ENCODE measurements at regions not wholly inside any gene's neighbourhood (a gene's known extent, or its start where the extent isn't known, plus 50 kb on each side); places are given as distances from the start of the nearest gene placed in this dataset.

- H3K4me3 ChIP-seq (ENCODE audit: low read depth, low read length), result no peak overlapping the region
- no peak for DNase-seq (ENCODE audit: low read depth)
- TF ChIP-seq, protein P1, sequence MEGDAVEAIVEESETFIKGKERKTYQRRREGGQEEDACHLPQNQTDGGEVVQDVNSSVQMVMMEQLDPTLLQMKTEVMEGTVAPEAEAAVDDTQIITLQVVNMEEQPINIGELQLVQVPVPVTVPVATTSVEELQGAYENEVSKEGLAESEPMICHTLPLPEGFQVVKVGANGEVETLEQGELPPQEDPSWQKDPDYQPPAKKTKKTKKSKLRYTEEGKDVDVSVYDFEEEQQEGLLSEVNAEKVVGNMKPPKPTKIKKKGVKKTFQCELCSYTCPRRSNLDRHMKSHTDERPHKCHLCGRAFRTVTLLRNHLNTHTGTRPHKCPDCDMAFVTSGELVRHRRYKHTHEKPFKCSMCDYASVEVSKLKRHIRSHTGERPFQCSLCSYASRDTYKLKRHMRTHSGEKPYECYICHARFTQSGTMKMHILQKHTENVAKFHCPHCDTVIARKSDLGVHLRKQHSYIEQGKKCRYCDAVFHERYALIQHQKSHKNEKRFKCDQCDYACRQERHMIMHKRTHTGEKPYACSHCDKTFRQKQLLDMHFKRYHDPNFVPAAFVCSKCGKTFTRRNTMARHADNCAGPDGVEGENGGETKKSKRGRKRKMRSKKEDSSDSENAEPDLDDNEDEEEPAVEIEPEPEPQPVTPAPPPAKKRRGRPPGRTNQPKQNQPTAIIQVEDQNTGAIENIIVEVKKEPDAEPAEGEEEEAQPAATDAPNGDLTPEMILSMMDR (IDR thresholded peaks at IDR 0.05; ENCODE audit: insufficient read depth, low read depth, low read length, missing control alignments), result no peak
These were observed 338.4 kb upstream of the KLF3 start for GRCh38 chr4:38325629-38325913.

DNA sequence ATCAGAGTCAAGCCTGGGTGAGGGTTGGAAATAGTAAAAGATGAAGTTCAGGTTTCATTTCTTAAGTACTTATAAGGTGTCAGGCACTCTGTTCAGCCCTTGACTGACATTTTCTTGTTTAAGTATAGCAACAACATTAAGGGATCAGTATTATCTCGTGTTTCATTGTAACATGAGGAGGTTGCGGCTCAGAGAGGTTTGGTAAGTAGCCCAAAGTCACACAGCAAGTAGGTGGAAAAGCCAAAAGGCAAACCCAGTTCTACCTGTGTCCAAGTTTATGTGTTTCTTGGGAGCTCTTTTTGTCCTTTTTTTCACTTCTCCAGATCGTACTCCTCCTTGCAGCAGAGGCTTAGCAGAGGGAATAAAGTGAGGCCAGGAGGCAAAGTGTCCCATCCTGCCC lies 337.5 kb upstream of the KLF3 start:
- no peak overlapping the region for H3K4me3 ChIP-seq (ENCODE audit: low read depth, low read length)
- TF ChIP-seq, protein P1 (IDR thresholded peaks at IDR 0.05; ENCODE audit: insufficient read depth, low read depth, low read length, missing control alignments), result no peak
- no peak for DNase-seq (ENCODE audit: low read depth)

DNA sequence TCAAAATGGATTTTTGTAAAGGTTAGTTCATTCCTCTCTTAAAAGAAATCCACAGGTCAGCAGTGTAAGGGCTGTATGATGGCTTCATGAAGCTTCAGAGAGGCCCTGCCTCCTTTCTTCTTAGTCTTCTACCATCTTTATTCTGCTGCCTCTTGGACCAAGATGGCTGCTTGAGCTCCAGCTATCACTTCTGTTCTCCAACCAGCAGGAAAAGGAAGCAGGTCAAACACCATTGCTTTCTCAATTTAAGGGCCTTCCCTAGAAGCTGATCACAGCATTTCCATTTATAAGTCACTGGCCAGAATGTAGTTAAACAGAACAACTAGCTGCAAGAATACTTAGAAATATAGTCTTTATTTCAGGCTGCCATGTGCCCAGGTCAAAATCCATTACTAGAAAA lies 336.8 kb upstream of the KLF3 start:
- no peak for DNase-seq (ENCODE audit: low read depth)
- TF ChIP-seq, protein P1 (IDR thresholded peaks at IDR 0.05; ENCODE audit: insufficient read depth, low read depth, low read length, missing control alignments), result no peak
- H3K4me3 ChIP-seq (ENCODE audit: low read depth, low read length), result no peak overlapping the region

- no peak overlapping the region for H3K4me3 ChIP-seq (ENCODE audit: low read depth, low read length)
- TF ChIP-seq, protein P1 (IDR thresholded peaks at IDR 0.05; ENCODE audit: insufficient read depth, low read depth, low read length, missing control alignments), result no peak
- no peak for DNase-seq (ENCODE audit: low read depth)
These were observed 334.8 kb upstream of the KLF3 start for GRCh38 chr4:38328989-38329729.

DNA sequence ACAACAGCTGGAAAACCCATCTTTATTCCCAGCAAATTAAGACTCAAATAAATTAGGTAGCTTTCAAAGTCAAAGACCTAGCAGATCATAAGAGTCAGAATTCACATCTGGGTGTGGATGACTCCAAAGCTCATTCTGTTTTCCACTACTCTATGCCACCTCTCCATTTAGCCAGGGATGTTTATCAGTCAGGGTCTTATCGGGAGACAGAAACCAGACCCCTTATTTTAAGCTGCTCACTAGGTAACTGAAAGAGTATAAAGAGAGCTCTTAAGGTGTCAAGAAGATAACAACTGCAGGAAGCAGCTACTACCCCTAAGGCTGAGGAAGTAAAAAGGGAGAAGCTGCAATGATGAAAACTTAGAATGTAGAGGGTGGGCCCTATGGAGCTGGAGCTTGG lies 333.7 kb upstream of the KLF3 start:
- no peak overlapping the region for H3K4me3 ChIP-seq (ENCODE audit: low read depth, low read length)
- DNase-seq (ENCODE audit: low read depth), result no peak
- TF ChIP-seq, protein P1 (IDR thresholded peaks at IDR 0.05; ENCODE audit: insufficient read depth, low read depth, low read length, missing control alignments), result no peak

DNA sequence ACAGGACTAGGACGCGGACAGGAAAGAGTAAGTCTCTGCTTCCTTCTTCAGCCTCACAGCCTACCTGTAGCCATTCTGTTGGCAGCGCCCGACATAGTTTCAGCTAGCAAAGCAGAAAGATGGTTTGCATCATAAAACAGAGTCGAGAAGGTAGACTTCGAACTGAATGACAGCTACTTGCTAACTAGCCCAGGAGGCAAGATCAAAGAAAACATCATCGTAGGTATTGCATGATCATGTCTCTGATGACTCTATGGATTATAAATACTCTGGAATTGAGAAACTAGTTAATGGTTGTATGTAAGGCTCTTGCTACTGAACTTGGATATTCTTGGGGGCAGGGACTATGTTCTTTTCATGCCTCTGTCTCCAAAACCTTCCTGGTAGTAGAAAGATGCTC lies 333.1 kb upstream of the KLF3 start:
- TF ChIP-seq, protein P1 (IDR thresholded peaks at IDR 0.05; ENCODE audit: insufficient read depth, low read depth, low read length, missing control alignments), result no peak
- DNase-seq (ENCODE audit: low read depth), result no peak
- H3K4me3 ChIP-seq (ENCODE audit: low read depth, low read length), result no peak overlapping the region

DNA sequence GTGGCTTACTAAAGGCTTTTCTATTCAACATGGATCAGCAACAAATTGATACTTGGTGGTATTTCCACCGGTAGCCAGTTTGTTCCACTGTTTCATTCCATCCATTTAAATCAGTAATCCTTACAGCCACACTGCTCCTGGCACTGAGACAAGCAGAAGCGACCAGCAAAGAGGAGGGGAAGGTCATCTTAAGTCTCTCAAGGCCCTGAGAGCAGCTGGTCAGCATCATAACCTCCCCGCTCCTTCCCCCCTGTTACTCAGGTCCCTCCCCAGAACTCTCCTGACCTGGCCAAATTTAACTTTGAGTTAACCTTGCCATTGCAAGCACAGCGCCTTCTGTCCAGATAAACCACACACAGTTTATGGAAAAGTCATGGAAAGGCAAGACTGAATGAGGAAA lies 331.3 kb upstream of the KLF3 start:
- TF ChIP-seq, protein P1 (IDR thresholded peaks at IDR 0.05; ENCODE audit: insufficient read depth, low read depth, low read length, missing control alignments), result no peak

More for the DNA sequence above, 331.3 kb upstream of the KLF3 start:
- DNase-seq (ENCODE audit: low read depth), result no peak
- no peak overlapping the region for H3K4me3 ChIP-seq (ENCODE audit: low read depth, low read length)
